ENCODE measurements at regions not wholly inside any gene's neighbourhood (a gene's known extent, or its start where the extent isn't known, plus 50 kb on each side); places are given as distances from the start of the nearest gene placed in this dataset.

- TF ChIP-seq, protein P1, sequence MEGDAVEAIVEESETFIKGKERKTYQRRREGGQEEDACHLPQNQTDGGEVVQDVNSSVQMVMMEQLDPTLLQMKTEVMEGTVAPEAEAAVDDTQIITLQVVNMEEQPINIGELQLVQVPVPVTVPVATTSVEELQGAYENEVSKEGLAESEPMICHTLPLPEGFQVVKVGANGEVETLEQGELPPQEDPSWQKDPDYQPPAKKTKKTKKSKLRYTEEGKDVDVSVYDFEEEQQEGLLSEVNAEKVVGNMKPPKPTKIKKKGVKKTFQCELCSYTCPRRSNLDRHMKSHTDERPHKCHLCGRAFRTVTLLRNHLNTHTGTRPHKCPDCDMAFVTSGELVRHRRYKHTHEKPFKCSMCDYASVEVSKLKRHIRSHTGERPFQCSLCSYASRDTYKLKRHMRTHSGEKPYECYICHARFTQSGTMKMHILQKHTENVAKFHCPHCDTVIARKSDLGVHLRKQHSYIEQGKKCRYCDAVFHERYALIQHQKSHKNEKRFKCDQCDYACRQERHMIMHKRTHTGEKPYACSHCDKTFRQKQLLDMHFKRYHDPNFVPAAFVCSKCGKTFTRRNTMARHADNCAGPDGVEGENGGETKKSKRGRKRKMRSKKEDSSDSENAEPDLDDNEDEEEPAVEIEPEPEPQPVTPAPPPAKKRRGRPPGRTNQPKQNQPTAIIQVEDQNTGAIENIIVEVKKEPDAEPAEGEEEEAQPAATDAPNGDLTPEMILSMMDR (IDR thresholded peaks at IDR 0.05) = no peak
- Histone ChIP-seq H3K27me3 (no peaks in the 10 kb centered on the region), H3K4me3 (no peak overlapping the region), H3K9me3 (peaks cover 0 to 4% of the 10 kb centered on the region in 2 donors), H3K4me1 (no peaks in the 10 kb centered on the region), H3K27ac (no peak overlapping the region), H3K36me3 (no peaks in the 10 kb centered on the region)
- no peak for DNase-seq (ENCODE audit: low spot score in 2 of 2)
- intact Hi-C loops (cut with DNase I) = no loop called here
Observed at GRCh38 chr4:137823007-137823406, 290.7 kb upstream of the PCDH18 start.

GRCh38 chr4:137819964-137820383 lies 287.7 kb upstream of the PCDH18 start:
- Histone ChIP-seq H3K27ac (no peak overlapping the region), H3K4me3 (no peak overlapping the region), H3K4me1 (no peaks in the 10 kb centered on the region), H3K9me3 (peaks cover 0 to 4% of the 10 kb centered on the region in 2 donors), H3K36me3 (no peaks in the 10 kb centered on the region), H3K27me3 (no peaks in the 10 kb centered on the region)
- DNase-seq (ENCODE audit: low spot score in 2 of 2) = no peak
- intact Hi-C loops (cut with DNase I) = no loop called here
- TF ChIP-seq, protein P1 (IDR thresholded peaks at IDR 0.05) = no peak

- TF ChIP-seq, protein P1 (IDR thresholded peaks at IDR 0.05) = no peak
- no peaks in the 10 kb centered on the region for H3K4me1 ChIP-seq
- no peaks in the 10 kb centered on the region for H3K9me3 ChIP-seq
- H3K36me3 ChIP-seq = no peaks in the 10 kb centered on the region
- intact Hi-C loops (cut with DNase I) = no loop called here
- no peak overlapping the region for H3K27ac ChIP-seq
- no peak overlapping the region for H3K4me3 ChIP-seq
- no peak for DNase-seq (ENCODE audit: low spot score in 2 of 2)
- H3K27me3 ChIP-seq = no peaks in the 10 kb centered on the region
Observed at GRCh38 chr4:137812258-137812657, 280.0 kb upstream of the PCDH18 start.

GRCh38 chr4:137806420-137806819 lies 274.1 kb upstream of the PCDH18 start:
- TF ChIP-seq, protein P1 (IDR thresholded peaks at IDR 0.05) = no peak
- no peaks in the 10 kb centered on the region for H3K4me1 ChIP-seq
- DNase-seq (ENCODE audit: low spot score in 2 of 2) = no peak
- H3K27me3 ChIP-seq = no peaks in the 10 kb centered on the region
- H3K27ac ChIP-seq = no peak overlapping the region
- no peak overlapping the region for H3K4me3 ChIP-seq
- intact Hi-C loops (cut with DNase I) = no loop called here
- no peaks in the 10 kb centered on the region for H3K36me3 ChIP-seq
- H3K9me3 ChIP-seq = no peaks in the 10 kb centered on the region

- TF ChIP-seq, protein P1 (IDR thresholded peaks at IDR 0.05) = no peak
- no peaks in the 10 kb centered on the region for H3K9me3 ChIP-seq
- H3K27me3 ChIP-seq = no peaks in the 10 kb centered on the region
- H3K27ac ChIP-seq = no peak overlapping the region
- no peak overlapping the region for H3K4me3 ChIP-seq
- no peaks in the 10 kb centered on the region for H3K36me3 ChIP-seq
- intact Hi-C loops (cut with DNase I) = no loop called here
- DNase-seq (ENCODE audit: low spot score in 2 of 2) = no peak
- H3K4me1 ChIP-seq = no peaks in the 10 kb centered on the region
Observed at GRCh38 chr4:137804906-137805495, 272.7 kb upstream of the PCDH18 start.

DNA sequence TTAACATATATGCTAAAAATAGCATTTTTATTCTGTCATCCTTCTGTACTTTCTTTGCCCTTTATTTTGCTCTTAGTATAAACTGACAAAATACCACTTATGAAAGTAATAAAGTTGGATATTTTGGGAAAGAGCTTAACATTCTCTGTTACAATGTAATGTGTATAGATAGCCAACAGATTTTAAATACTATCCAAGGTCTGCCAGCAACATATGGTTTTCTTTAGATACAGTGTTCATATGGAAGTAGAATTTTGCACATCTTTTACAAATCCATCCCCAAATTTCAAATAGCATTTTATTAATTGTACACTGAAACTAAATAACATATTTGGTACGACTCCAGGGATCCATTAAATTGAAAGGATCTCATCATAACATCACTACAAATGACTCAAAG lies 268.6 kb upstream of the PCDH18 start:
- Histone ChIP-seq H3K9me3 (no peaks in the 10 kb centered on the region), H3K27me3 (no peaks in the 10 kb centered on the region), H3K27ac (no peak overlapping the region), H3K36me3 (no peaks in the 10 kb centered on the region), H3K4me1 (no peaks in the 10 kb centered on the region), H3K4me3 (no peak overlapping the region)
- TF ChIP-seq, protein P1 (IDR thresholded peaks at IDR 0.05) = no peak
- DNase-seq (ENCODE audit: low spot score in 2 of 2) = no peak
- intact Hi-C loops (cut with DNase I) = no loop called here

Data from ascending aorta (tissue), 2 donors.